Heart right ventricle (tissue), 16 donors: ENCODE measurements at regions not wholly inside any gene's neighbourhood (a gene's known extent, or its start where the extent isn't known, plus 50 kb on each side); places are given as distances from the start of the nearest gene placed in this dataset.
A peak's percentile ranks its signal among the peaks of the same experiment; 100 is the strongest.

Experiments used
- ATAC-seq, 8 donors: fragments of 200-7000 bp; cut with Tn5 transposase; one replicate each; pipeline ENCODE4 v1.9.1; 2020; ENCODE audit warnings: mild to moderate bottlenecking in 8 of 8, moderate library complexity in 8 of 8, moderate number of reproducible peaks in 1 of 8
- DNase-seq, 2 donors: peaks; one replicate each; pipeline ENCODE4 v3.0.0-alpha.2; 2020
- H3K27ac ChIP-seq, 10 donors: fragments of 200-600 bp; sonication (generic) in 2 of 10; one replicate each; pipeline versions ENCODE4 v1.5.0 to v1.8.0; 2020 to 2022; ENCODE audit warnings: mild to moderate bottlenecking in 3 of 10
- H3K27me3 ChIP-seq, 7 donors: fragments of 200-600 bp; one replicate each; pipeline ENCODE4 v1.8.0; 2021 to 2022; ENCODE audit warnings: mild to moderate bottlenecking in 2 of 7
- H3K36me3 ChIP-seq, 9 donors: fragments of 200-600 bp; sonication (generic) in 1 of 9; one replicate each; pipeline versions ENCODE4 v1.5.0 to v1.8.0; 2020 to 2022; ENCODE audit warnings: mild to moderate bottlenecking in 2 of 9
- H3K4me1 ChIP-seq, 9 donors: fragments of 200-600 bp; sonication (generic) in 1 of 9; one replicate each; pipeline versions ENCODE4 v1.5.0 to v1.8.0; 2020 to 2022; ENCODE audit warnings: mild to moderate bottlenecking in 4 of 9
- H3K4me3 ChIP-seq, 10 donors: fragments of 200-600 bp; sonication (generic) in 2 of 10; one replicate each; pipeline versions ENCODE4 v1.5.0 to v1.8.0; 2020 to 2022; ENCODE audit warnings: mild to moderate bottlenecking in 7 of 10, moderate library complexity in 2 of 10
- H3K9me3 ChIP-seq, 11 donors: fragments of 200-600 bp in 10 of 11; sonication (generic) in 2 of 11; one replicate each; pipeline versions ENCODE4 v1.5.0 to v1.8.0; 2013 to 2022; ENCODE audit warnings: mild to moderate bottlenecking in 2 of 11, control low read depth in 1 of 11, moderate library complexity in 1 of 11
- WGBS, 2 donors: extraction: QIAGEN DNeasy Blood & Tissue Kit; methylation state at CpG; one replicate each; pipeline ENCODE4 v1.1.7; 2013; ENCODE audit warnings: inconsistent platforms in 1 of 2; 5-methylcytosine and 5-hydroxymethylcytosine counted together
- intact Hi-C, 10 donors: fragments of 100-400 bp; cut with DNase I; formaldehyde crosslinking; loops; one replicate each; pipeline versions ENCODE4 v1.11.1 to v1.14.2; 2022
- TF ChIP-seq, protein P1 (sequence below), 9 donors: fragments of 200-600 bp; sonication (generic) in 2 of 9; IDR thresholded peaks; one replicate each; pipeline versions ENCODE4 v1.5.0 to v1.8.0; 2021 to 2022; ENCODE audit warnings: antibody characterized with exemption in 9 of 9, mild to moderate bottlenecking in 5 of 9, moderate library complexity in 1 of 9
- donor health status: Arrhythmogenic right ventricular cardiomyopathy.
- donor health status: ischemic (EF 13 %, LVEDD 7.1; RV severe dilation, severe dysfunction).
- donor health status: healthy with polysubstance abuse.
- donor health status: DM: no; HTN: yes; CAD: no.
- donor health status: DM: no; HTN: no; CAD: no.
- donor health status: ischemic (EF 25% LVEDD 6.9; RV normal size, moderate dysfunction).
- donor health status: ischemic (EF 25% LVEDD 5.7; RV mildly dilated, moderate dysfunction).
- donor health status: healthy.
- donor health status: DM: yes; HTN: yes; CAD: no.
- donor health status: Ischemic cardiomyopathy.
- donor health status: ischemic (EF 35%, LVEDD 5.7; RV mildly dilated, moderate dysfunction).
- donor health status: nonischemic (EF 11% LVEDD 7.7; RV severe dilation, severe dysfunction).
- donor health status: DM: yes; HTN: yes; CAD: no.
- donor health status: PGD.
- donor health status: ischemic (EF 29% LVEDD 5.4; RV normal size, mild dysfunction).
- donor health status: nonischemic (EF 23%, LVEDD 6.1; RV moderate dilation, normal function).

DNA sequence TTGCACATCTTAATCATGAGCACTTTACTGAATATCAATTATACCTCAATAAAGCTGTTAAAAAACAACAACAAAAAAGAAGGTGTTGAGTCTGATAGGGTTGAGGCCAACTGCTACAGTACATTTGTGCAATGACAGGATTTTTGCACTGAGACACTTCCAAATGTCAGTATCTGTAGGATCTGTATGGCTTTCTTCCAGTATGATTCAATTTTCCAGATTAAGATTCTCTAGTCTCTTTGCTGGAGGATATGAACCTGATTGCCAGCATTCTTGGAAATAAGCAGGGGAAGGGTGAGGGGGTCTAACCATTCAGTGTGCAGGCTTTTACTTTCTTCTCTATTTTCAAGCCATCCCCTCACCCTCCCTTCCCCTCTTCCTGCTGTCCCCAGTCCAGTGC is 85.1 kb downstream of the SEMA4F start:
- Histone ChIP-seq H3K4me1 (peaks cover 0 to 20% (median 11%) of the 10 kb centered on the region in 9 donors), H3K36me3 (no peaks in the 10 kb centered on the region), H3K4me3 (no peak overlapping the region), H3K27me3 (peaks cover 0 to 6% (median 0%) of the 10 kb centered on the region in 7 donors), H3K9me3 (peaks cover 0 to 14% (median 6%) of the 10 kb centered on the region in 11 donors), H3K27ac (no peak overlapping the region)
- TF ChIP-seq, protein P1, sequence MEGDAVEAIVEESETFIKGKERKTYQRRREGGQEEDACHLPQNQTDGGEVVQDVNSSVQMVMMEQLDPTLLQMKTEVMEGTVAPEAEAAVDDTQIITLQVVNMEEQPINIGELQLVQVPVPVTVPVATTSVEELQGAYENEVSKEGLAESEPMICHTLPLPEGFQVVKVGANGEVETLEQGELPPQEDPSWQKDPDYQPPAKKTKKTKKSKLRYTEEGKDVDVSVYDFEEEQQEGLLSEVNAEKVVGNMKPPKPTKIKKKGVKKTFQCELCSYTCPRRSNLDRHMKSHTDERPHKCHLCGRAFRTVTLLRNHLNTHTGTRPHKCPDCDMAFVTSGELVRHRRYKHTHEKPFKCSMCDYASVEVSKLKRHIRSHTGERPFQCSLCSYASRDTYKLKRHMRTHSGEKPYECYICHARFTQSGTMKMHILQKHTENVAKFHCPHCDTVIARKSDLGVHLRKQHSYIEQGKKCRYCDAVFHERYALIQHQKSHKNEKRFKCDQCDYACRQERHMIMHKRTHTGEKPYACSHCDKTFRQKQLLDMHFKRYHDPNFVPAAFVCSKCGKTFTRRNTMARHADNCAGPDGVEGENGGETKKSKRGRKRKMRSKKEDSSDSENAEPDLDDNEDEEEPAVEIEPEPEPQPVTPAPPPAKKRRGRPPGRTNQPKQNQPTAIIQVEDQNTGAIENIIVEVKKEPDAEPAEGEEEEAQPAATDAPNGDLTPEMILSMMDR (IDR thresholded peaks at IDR 0.05) = no peak
- ATAC-seq (no peak), DNase-seq (no peak)
- intact Hi-C loops = no loop called here

DNA sequence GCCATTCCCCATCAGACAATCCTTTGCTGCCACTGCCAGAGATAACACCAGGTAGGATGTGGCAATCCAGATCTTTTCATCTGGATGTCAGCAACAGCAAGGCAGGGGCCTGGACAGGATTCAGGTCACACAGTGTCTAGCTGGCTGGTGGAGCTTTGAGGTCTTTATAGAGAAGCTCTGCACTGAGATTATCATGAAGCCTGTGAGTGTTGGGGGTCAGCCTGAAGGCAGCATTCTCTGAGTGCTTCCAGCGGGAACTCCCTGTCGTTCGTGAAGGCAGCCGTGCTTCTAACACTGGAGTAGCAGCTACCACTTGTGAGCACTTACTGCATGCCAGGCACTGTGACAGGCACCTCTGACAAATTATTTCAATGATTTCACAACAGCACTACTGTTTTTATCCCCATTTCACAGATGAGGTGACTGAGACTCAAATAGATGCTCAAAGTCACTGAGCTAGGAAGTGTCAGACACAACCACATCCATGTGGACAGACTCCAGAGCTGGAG is 85.7 kb downstream of the SEMA4F start:
- peaks cover 0 to 20% (median 11%) of the 10 kb centered on the region in 9 donors for H3K4me1 ChIP-seq
- H3K9me3 ChIP-seq = peaks cover 0 to 14% (median 6%) of the 10 kb centered on the region in 11 donors
- DNase-seq = no peak
- H3K36me3 ChIP-seq = no peaks in the 10 kb centered on the region
- H3K27ac ChIP-seq = no peak overlapping the region
- no peak overlapping the region for H3K4me3 ChIP-seq
- peaks cover 0 to 6% (median 0%) of the 10 kb centered on the region in 7 donors for H3K27me3 ChIP-seq
- TF ChIP-seq, protein P1 (IDR thresholded peaks at IDR 0.05) = no peak
- intact Hi-C loops = no loop called here
- ATAC-seq = no peak
- WGBS, 2 donors = 63 to 69% methylated on average over 4 of the region's 4 CpGs

DNA sequence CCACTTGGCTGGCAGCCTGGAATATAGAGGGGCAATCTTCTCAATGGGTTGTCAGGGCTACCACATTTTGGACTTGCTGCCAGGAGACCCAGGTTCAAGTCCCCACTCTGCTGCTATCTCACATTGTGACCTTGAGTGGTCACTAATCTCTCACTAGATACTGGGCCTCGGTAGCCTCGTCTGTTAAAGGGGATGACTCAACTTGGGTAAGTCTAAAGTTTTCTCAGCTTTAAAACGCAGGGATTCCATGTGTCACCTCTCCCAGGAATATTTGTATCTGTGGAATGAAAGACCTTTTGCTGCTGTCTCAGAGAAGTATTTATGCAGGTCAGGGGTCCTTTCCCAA is 86.3 kb downstream of the SEMA4F start:
- TF ChIP-seq, protein P1 (IDR thresholded peaks at IDR 0.05) = no peak
- H3K4me1 ChIP-seq = peaks cover 0 to 20% (median 11%) of the 10 kb centered on the region in 9 donors
- H3K27me3 ChIP-seq = peaks cover 0 to 6% (median 0%) of the 10 kb centered on the region in 7 donors
- no peak overlapping the region for H3K27ac ChIP-seq
- H3K9me3 ChIP-seq = peaks cover 0 to 14% (median 6%) of the 10 kb centered on the region in 11 donors
- 53 to 61% methylated on average over 3 of the region's 3 CpGs for WGBS, 2 donors
- intact Hi-C loops = no loop called here
- DNase-seq (no peak), ATAC-seq (no peak)
- no peak overlapping the region for H3K4me3 ChIP-seq
- no peaks in the 10 kb centered on the region for H3K36me3 ChIP-seq

DNA sequence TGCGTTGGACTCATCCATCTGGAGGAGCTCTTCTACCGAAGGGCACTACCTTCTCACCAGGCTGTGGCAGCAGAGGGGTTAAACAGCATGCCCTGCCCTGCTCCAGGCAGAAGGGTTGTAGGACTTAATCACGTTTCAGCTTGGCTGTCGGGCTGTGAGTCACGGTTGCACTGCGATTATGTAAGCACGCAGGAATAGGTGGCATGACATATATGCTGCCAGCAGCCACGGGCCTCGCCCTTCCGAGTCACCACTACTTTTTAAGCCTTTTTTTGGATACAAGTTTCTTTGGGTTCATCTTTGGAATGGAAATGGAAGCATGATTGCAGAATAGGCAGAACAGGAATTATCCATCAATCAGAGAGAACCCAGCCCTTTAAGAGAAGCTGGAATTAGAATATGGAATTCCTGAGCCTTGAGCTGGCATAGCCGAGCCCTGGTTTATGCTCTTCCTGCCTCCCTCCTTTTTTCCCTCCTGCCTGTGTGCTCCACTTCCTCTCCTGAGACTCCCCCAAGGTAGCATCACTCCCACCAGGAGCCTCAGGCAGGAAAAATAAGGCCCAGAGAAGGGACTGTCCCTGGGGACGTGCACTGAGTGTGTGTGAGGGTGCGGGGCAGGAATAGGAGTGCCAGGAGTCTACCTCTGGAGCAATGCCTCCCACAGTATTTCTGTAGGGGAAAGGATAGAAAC is 86.8 kb downstream of the SEMA4F start:
- WGBS, 2 donors = 25 to 27% methylated on average over 13 of the region's 13 CpGs
- Histone ChIP-seq H3K27ac (peak overlapping the region in 2 of 10 donors; percentile 11 to 15), H3K4me3 (no peak overlapping the region), H3K27me3 (peaks cover 0 to 6% (median 0%) of the 10 kb centered on the region in 7 donors), H3K36me3 (no peaks in the 10 kb centered on the region), H3K4me1 (peaks cover 0 to 20% (median 11%) of the 10 kb centered on the region in 9 donors), H3K9me3 (peaks cover 0 to 14% (median 6%) of the 10 kb centered on the region in 11 donors)
- TF ChIP-seq, protein P1 (IDR thresholded peaks at IDR 0.05) = no peak
- peak; percentile 14 to 26 for DNase-seq
- peak in 7 of 8 donors; percentile 69 to 96 (median 88) for ATAC-seq
- intact Hi-C loops = no loop called here
